HUES6 (cell line): ENCODE measurements at regions not wholly inside any gene's neighbourhood (a gene's known extent, or its start where the extent isn't known, plus 50 kb on each side); places are given as distances from the start of the nearest gene placed in this dataset.

Experiments used
- H3K27ac ChIP-seq: 2 replicates; pipeline ENCODE4 v1.7.0; 2013; ENCODE audit warnings: low read depth, mild to moderate bottlenecking, low read length, inconsistent platforms
- H3K27me3 ChIP-seq: 2 replicates; pipeline ENCODE4 v1.6.1; 2013; ENCODE audit warnings: low read length; ENCODE audit not compliant: control insufficient read depth, insufficient read depth
- H3K36me3 ChIP-seq: 2 replicates; pipeline ENCODE4 v1.6.1; 2013; ENCODE audit warnings: low read length; ENCODE audit not compliant: control insufficient read depth, insufficient read depth
- H3K4me1 ChIP-seq: 2 replicates; pipeline ENCODE4 v1.6.1; 2013; ENCODE audit warnings: low read length; ENCODE audit not compliant: control insufficient read depth, insufficient read depth
- H3K4me3 ChIP-seq: 2 replicates; pipeline ENCODE4 v1.5.1; 2013; ENCODE audit warnings: low read depth, low read length
- H3K9ac ChIP-seq: one replicate; pipeline ENCODE4 v1.6.1; 2013; ENCODE audit warnings: mild to moderate bottlenecking, low read length
- H3K9me3 ChIP-seq: 2 replicates; pipeline ENCODE4 v1.6.1; 2013; ENCODE audit warnings: low read depth, low read length; ENCODE audit not compliant: control insufficient read depth, insufficient read depth

DNA sequence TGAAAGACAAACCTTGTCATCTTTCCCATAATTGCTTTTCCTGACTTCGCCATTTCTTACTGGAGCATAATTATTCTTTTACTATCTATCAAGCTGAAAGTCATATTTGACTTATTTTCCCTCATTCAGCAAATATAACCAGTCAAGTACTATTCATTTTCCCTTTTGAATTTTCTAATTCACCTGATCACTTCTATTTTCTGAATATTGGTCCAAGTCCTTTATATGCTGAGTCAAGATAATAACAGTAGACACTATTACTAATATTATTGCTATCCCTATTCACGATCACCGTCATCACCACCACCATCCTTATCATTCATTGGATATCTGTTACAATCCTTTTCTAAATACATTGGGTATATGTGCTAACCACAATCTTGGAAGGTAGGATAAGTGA is 728.0 kb downstream of the NOVA1 start:
- Histone ChIP-seq H3K4me3 (no peak overlapping the region), H3K4me1 (peaks cover 12% of the 10 kb centered on the region), H3K27me3 (no peaks in the 10 kb centered on the region), H3K9me3 (no peaks in the 10 kb centered on the region), H3K36me3 (no peaks in the 10 kb centered on the region), H3K9ac (no peak overlapping the region), H3K27ac (no peak overlapping the region)

DNA sequence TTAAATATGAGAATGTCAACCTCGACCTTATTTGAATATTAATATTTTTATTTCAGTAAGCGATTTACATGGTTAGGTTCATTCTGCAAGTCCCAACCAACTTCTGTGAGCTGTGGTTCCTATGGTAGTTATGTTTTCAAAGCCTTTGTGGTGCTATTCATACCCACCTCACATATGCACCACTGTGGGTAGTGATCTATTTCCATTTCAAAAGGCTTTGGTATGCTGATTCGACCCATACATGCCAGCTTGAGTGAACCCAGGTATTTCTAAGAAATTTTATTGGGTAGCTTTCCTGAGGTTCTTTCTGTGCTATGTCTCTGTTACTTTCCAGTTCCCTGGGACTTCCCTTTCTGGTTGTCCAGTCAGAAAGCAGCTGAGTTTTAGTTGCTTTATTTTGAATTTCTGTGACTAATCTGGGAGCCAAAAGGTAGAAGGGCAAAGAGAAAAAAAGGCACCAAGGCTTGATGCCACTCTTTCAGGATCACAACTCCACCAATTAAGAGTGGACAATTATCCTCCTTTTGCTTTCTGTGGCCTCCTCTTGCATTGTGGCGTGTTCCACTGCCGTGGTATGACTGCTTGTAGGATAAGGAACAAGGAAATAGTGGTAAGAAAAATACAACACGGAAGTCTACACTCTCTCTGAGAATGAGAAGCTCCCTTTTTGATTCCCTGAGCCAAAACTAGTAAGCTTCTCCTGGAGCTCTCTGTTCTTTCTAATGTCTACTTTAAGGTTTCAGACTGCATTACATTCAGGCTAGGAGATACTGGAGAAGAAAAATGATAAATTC is 729.1 kb downstream of the NOVA1 start:
- H3K27me3 ChIP-seq, result no peaks in the 10 kb centered on the region
- H3K9ac ChIP-seq, result no peak overlapping the region
- H3K9me3 ChIP-seq, result no peaks in the 10 kb centered on the region
- H3K4me3 ChIP-seq, result no peak overlapping the region
- peaks cover 12% of the 10 kb centered on the region for H3K4me1 ChIP-seq
- H3K27ac ChIP-seq, result no peak overlapping the region
- H3K36me3 ChIP-seq, result no peaks in the 10 kb centered on the region

DNA sequence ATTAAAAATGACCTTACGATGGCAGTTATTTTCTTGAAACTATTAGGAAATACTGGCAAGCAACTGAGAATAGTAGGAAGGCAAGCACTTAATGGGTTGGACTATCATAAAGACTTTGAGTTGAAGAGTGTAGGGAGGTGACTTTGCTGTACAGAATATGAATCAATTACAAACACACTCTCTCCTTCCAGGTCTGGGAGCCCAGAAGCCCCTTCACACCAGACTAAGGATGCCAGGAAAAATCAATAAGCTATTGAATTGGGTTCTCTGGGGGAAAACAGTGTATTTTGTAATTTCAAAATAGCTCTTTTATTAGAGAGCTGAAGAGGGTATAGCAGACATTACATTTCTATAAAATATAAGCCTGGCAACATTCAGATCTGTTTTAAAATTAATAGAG is 736.4 kb downstream of the NOVA1 start:
- H3K27ac ChIP-seq, result no peak overlapping the region
- H3K27me3 ChIP-seq, result no peaks in the 10 kb centered on the region
- no peaks in the 10 kb centered on the region for H3K36me3 ChIP-seq
- H3K4me3 ChIP-seq, result no peak overlapping the region
- H3K9ac ChIP-seq, result no peak overlapping the region
- no peaks in the 10 kb centered on the region for H3K9me3 ChIP-seq
- no peaks in the 10 kb centered on the region for H3K4me1 ChIP-seq

DNA sequence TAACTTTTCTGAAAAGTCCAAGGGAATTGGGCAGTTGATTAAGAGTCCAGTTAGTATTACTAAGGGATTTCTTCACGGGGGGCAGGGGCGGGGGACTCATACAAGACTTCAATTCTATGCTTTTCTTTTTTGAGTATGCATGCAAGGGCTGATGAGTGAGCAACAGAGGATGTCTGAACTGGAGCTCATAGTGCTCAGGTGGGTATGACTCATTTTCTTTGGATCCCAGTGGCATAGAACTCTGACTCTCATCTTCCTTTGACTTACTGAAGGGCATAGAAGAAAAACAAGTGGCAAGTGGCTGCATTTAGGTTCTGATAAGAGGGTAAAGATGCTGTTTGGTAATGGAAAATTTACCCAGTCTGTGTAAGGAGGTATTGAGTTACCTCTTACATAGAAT is 749.2 kb downstream of the NOVA1 start:
- H3K36me3 ChIP-seq, result no peaks in the 10 kb centered on the region
- no peaks in the 10 kb centered on the region for H3K27me3 ChIP-seq
- no peak overlapping the region for H3K4me3 ChIP-seq
- no peak overlapping the region for H3K27ac ChIP-seq
- no peaks in the 10 kb centered on the region for H3K4me1 ChIP-seq
- no peak overlapping the region for H3K9ac ChIP-seq
- H3K9me3 ChIP-seq, result no peaks in the 10 kb centered on the region

DNA sequence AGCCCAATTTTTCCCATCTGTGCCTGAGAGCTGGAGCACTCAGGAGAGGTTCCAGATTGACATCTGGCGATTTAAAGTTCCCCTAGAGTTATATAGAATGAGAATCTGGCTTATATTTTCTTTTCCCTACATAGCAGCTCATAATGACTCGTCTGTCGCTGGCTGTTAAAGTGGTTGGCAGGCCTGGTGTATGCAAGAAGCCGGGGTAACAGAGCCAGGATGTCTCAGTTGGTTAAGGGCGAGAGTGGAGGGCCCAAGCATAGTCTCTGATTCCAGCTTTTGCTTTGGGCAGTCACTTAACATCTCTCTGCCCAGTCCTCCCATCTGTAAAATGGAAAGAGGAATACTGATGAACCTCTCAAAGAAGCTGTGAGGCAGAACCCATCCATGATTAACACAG is 751.6 kb downstream of the NOVA1 start:
- H3K9me3 ChIP-seq, result no peaks in the 10 kb centered on the region
- H3K4me1 ChIP-seq, result no peaks in the 10 kb centered on the region
- no peak overlapping the region for H3K9ac ChIP-seq
- H3K27ac ChIP-seq, result no peak overlapping the region
- H3K27me3 ChIP-seq, result no peaks in the 10 kb centered on the region
- no peaks in the 10 kb centered on the region for H3K36me3 ChIP-seq
- no peak overlapping the region for H3K4me3 ChIP-seq

DNA sequence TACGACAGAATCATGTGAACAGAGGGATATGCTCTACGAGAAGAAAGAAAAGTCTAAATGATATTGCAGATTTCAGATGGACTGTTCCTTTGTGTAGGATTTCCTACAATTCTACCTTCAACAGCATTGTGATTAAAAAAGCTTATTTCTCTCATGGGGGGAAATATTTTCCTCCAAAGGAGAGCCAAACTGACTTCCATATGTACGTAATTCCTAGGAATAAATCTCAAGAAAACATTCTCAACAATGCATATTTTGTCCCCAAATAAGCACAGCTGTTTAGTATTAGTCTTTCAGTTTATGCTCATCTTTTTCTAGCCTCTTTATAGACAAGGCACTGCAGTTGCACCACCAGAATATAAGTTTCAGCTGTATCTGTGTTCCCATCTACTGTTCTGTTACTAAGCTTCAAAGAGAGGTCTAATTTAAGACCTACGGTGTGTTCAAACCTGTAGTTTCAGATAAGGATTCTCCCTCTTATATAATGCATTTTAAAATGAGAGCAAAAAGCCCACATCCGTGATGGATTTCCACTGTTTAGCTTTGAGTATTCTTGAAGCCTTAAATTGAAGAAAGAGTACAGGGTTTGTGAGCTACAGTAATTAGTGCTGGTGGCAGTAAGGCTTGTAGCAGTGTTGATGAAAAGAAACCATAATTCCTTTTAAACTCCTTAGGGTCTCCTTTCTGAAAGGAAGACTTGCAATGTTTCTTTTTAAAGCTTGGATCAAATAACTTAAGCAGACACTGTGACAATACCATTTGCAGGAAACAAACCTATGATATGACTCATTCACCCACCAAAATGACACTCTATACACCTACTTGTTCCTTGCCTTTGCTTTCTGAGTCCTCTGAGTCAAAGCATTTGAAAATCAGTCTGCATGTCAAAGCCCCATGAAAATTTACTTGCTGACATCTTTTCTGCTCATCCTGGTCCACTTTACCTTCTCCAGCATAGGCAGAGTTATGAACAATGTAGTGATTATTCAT is 754.1 kb downstream of the NOVA1 start:
- H3K9me3 ChIP-seq, result no peaks in the 10 kb centered on the region
- H3K9ac ChIP-seq, result no peak overlapping the region
- no peak overlapping the region for H3K4me3 ChIP-seq
- no peaks in the 10 kb centered on the region for H3K27me3 ChIP-seq
- no peaks in the 10 kb centered on the region for H3K4me1 ChIP-seq
- H3K27ac ChIP-seq, result no peak overlapping the region
- H3K36me3 ChIP-seq, result no peaks in the 10 kb centered on the region

DNA sequence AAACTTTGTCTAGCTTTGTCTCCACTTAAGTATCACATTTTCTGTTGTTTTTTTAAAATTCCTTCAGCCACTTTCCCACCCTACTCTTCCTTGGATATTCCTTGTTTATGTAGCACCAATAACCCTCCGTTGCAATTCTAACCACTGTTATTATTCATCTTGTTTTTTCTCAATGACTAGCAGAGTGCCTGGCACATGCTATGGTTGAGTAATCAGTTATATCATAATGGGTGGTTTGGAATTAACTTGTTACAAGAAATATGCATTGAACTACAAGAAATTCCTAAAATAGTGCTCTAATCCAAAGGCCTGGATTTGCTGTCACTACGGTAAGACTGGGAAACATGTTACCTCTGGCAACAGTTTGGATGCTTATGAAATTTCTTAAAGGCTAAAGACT is 756.6 kb downstream of the NOVA1 start:
- Histone ChIP-seq H3K27ac (no peak overlapping the region), H3K4me1 (no peaks in the 10 kb centered on the region), H3K9me3 (no peaks in the 10 kb centered on the region), H3K27me3 (no peaks in the 10 kb centered on the region), H3K4me3 (no peak overlapping the region), H3K36me3 (no peaks in the 10 kb centered on the region), H3K9ac (no peak overlapping the region)

DNA sequence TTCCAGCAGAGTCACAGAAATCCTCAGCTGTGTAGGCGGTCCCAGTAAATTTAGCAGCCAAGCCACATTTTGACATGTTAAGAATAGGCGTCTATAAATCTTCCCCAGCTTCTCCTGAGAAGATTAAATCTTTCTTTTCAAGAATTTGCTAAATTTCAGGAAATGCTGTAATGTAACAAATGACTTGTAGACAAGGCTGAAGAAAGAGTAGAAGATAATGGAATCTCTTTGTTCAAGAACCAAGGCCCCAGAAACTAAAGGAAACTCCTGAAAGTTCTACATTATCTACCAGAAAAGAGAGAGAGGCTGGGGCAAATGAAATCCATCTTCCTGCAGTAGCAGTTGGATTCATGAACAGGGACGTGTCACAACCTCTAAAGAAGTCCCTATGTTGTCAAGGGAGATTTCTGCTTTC is 760.3 kb downstream of the NOVA1 start:
- Histone ChIP-seq H3K4me3 (no peak overlapping the region), H3K4me1 (peaks cover 6% of the 10 kb centered on the region; the same call in 1 of the 2 replicates)

DNA sequence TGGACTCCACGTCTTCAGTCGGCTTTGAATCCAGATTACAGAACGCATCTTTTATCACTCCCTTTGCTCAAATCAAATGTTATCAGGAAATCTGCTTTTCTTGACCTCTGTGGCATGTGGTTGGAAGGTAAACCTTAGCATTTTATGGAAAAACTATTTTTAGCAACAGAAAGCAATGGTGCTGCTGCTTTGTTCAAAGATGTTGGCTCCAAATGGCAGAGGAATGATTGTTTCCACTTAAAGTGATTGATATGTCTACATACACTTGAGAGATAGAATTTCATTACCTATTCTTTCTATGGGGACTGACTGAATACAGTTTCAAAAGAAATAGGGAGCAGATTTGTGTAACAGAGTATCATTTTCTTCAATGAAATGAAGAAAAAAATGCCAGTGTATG is 761.2 kb downstream of the NOVA1 start:
- H3K27me3 ChIP-seq, result no peaks in the 10 kb centered on the region
- no peaks in the 10 kb centered on the region for H3K9me3 ChIP-seq
- H3K9ac ChIP-seq, result no peak overlapping the region
- H3K27ac ChIP-seq, result no peak overlapping the region
- peaks cover 6% of the 10 kb centered on the region; the same call in 1 of the 2 replicates for H3K4me1 ChIP-seq
- no peak overlapping the region for H3K4me3 ChIP-seq
- H3K36me3 ChIP-seq, result no peaks in the 10 kb centered on the region

More for the DNA sequence above, 760.3 kb downstream of the NOVA1 start:
- Histone ChIP-seq H3K9me3 (no peaks in the 10 kb centered on the region), H3K27me3 (no peaks in the 10 kb centered on the region), H3K36me3 (no peaks in the 10 kb centered on the region), H3K9ac (no peak overlapping the region), H3K27ac (no peak overlapping the region)

DNA sequence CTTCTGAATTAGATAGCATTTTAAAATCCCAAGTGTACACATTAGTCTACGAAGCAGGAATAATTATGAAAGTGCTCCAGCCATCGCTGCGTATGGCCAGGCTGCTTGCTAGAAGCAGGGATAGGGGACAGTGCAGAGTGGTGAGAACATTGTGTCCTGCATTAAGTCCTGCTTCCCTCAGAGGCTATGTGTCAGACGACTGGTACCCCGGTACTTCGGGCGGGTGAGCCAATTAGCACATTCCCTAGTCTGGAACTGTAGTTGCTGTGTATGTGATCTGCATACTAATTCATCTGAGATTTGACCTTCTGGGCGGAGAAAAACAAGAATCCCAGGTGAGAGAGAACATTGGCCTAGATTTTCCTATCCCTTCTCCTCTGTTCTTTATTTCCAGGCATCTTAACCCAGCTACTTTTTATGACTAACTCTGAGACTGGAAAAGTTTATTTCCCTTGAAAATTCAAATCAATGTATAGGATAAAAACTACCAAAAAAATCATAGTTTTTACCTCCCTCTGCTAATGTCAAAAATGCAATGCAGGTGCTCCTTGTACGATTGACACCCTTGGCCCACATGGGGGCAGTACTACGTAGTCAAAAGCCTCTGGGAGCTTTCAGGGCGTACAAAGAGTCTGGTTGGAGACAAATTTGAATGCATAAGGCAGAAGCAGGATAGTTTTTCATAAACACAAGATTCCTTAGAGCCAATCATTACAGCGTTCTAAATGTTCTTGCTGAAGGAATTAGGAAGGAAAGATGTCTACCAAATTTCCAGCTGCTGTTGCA is 764.3 kb downstream of the NOVA1 start:
- Histone ChIP-seq H3K9ac (no peak overlapping the region), H3K9me3 (no peaks in the 10 kb centered on the region), H3K4me3 (no peak overlapping the region), H3K27me3 (no peaks in the 10 kb centered on the region), H3K4me1 (peaks cover 6% of the 10 kb centered on the region; the same call in 1 of the 2 replicates), H3K36me3 (no peaks in the 10 kb centered on the region), H3K27ac (no peak overlapping the region)
